ENCODE measurements at regions not wholly inside any gene's neighbourhood (a gene's known extent, or its start where the extent isn't known, plus 50 kb on each side); places are given as distances from the start of the nearest gene placed in this dataset.

DNA sequence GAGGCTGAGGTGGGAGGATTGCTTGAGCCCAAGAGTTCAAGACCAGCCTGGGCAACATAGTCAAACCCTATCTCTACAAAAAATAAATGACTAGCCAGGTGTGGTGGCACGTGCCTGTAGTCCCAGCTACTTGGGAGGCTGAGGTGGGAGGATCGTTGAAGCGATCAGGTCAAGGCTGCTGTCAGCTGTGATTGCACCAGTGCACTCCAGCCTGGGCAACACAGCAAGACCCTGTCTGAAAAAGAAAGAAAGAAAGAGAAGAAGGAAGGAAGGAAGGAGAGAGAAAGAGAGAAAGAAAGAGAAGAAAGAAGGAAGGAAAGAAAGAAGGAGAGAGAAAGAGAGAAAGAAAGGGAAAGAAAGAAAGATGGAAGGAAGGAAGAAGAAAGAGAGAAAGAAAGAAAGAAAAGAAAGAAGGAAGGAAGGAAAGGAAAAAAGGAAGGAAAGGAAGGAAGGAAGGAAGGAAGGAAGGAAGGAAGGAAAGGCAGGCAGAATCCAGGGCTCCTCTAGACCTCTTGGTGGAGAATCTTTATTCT, 71.5 kb upstream of the FBRSL1 start:
- H3K27ac ChIP-seq = no peak overlapping the region
- DNase-seq (ENCODE audit: low spot score) = no peak
- TF ChIP-seq, protein P1, sequence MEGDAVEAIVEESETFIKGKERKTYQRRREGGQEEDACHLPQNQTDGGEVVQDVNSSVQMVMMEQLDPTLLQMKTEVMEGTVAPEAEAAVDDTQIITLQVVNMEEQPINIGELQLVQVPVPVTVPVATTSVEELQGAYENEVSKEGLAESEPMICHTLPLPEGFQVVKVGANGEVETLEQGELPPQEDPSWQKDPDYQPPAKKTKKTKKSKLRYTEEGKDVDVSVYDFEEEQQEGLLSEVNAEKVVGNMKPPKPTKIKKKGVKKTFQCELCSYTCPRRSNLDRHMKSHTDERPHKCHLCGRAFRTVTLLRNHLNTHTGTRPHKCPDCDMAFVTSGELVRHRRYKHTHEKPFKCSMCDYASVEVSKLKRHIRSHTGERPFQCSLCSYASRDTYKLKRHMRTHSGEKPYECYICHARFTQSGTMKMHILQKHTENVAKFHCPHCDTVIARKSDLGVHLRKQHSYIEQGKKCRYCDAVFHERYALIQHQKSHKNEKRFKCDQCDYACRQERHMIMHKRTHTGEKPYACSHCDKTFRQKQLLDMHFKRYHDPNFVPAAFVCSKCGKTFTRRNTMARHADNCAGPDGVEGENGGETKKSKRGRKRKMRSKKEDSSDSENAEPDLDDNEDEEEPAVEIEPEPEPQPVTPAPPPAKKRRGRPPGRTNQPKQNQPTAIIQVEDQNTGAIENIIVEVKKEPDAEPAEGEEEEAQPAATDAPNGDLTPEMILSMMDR (conservative IDR thresholded peaks at IDR 0.05; ENCODE audit: low read depth) = no peak
- ChIA-PET POLR2A (ENCODE audit: low non-redundant PET) (no interaction called here), CTCF (interaction anchor here (3.3 kb wide), 1 partner anchor 143 kb away, joined by 11 read pairs; no protein-coding TSS in a partner anchor)

DNA sequence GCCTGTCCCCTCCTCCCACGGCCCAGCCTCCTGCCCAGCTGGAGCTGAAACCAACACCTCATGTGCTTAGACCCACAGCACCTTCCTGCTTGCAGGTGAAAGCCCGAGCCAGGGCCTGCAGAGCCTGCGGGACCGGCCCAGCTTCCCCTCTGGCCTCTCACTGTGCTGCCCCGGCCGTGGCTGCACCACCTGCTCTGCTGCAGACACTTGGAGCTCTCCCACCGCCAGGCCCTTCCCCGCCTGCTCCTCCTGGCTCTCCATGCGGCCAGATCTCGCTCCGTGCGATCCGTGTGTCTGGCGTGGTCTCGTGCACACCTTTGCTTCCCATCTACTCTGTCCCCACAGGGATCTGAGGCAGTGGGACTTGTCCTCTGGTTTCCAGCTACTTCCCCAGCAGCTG, 72.2 kb upstream of the FBRSL1 start:
- TF ChIP-seq, protein P1 (conservative IDR thresholded peaks at IDR 0.05; ENCODE audit: low read depth) = no peak
- ChIA-PET CTCF (interaction anchor here (3.3 kb wide), 1 partner anchor 143 kb away, joined by 11 read pairs; no protein-coding TSS in a partner anchor), POLR2A (ENCODE audit: low non-redundant PET) (no interaction called here)
- H3K27ac ChIP-seq = no peak overlapping the region
- no peak for DNase-seq (ENCODE audit: low spot score)

DNA sequence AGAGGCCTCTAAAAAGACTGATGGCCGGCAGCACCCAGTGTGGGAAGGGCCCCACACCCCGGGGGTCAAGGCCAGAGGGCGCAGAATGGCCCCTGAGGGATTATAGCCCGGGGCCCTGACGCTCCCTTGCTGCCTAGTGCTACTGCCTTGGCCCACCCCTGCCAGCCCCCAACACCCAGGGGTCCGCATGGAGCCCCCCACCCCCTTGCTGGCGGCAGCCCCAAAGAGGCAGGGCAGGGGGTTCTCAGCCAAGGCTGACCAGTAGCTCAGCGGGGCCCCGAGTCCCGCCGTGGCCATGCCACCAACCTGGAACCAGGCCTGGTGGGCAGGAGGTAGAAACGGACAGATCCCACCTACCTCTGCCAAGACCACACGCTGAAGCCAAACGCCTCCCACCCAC, 73.1 kb upstream of the FBRSL1 start:
- no peak overlapping the region for H3K27ac ChIP-seq
- TF ChIP-seq, protein P1 (conservative IDR thresholded peaks at IDR 0.05; ENCODE audit: low read depth) = no peak
- no peak for DNase-seq (ENCODE audit: low spot score)
- CTCF ChIA-PET = interaction anchor here (2.4 to 3.3 kb wide), 2 partner anchors 144 to 198 kb away, joined by 11 to 12 read pairs; no protein-coding TSS in a partner anchor
- POLR2A ChIA-PET (ENCODE audit: low non-redundant PET) = no interaction called here

DNA sequence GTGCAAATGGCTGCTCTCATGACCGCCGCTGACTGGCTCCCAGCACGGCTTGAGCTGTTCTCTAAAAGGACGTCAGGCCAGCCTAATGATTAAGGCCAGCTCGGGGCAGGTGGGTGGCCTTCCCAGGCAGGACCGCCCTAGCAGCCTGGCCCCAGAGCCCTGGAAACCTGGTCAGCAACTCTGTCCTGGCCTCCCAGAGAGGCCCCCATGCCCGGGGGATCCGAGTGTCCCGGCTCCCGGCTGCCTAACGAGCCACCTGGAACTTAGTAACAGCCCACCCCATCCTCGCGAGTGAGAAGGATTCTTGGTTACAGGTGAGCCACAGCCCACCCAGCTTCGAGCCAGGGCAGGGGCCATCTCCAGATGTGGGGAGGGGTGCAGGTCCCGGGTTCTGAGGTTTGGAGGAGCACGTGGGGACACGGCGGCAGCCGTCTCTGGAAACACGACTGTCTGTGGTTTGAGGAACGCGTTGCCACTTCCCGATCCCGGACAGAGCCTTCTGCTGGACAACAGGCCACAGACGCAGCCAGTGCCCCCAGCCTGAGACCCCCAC, 73.8 kb upstream of the FBRSL1 start:
- no peak for DNase-seq (ENCODE audit: low spot score)
- H3K27ac ChIP-seq = no peak overlapping the region
- CTCF ChIA-PET = interaction anchor here (1.1 to 3.3 kb wide), 6 partner anchors 107 to 223 kb away, joined by 3 to 40 read pairs (median 10); no protein-coding TSS in a partner anchor
- POLR2A ChIA-PET (ENCODE audit: low non-redundant PET) = no interaction called here
- TF ChIP-seq, protein P1 (conservative IDR thresholded peaks at IDR 0.05; ENCODE audit: low read depth) = no peak

DNA sequence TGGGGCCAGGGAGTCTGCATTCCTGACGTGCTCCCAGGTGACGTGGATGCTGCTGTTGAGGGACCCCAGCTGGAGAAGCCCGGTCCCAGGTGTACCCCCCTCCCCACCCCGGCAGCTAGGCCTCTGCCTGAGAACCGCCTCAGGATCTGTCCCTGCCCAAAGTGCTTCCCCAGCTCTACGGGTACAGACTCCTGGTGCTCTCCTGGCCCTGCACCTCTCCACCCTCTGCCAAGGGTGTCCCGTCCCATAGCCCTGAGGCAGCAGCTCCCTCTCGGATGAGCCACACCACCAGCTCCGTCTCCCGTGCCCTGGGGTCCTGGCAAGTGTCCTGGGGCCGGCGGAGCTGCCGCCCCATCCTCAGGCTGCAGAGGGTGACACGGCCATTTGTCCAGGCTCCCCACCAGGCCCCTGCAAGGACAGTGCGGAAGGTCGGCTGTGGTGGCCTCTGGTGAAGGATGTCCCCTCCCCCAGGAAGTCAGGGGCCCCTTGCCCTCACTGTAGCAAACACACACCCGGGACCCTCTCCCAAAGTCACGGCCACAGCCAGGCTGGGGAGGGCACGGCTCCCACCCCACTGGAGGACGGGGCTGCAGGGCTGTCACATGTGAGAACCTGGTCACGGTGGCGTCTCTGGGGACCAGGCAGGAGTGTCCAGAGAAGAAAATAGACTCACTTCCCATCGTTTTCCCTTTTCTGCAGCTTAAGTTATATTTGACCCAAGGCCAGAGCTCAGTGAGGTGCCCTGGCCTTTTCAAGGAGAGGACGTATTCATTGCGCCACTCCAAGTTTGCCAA, 74.4 kb upstream of the FBRSL1 start:
- no peak for DNase-seq (ENCODE audit: low spot score)
- CTCF ChIA-PET = interaction anchor here (0.6 to 2.8 kb wide), 20 partner anchors 12 to 262 kb away, joined by 3 to 40 read pairs (median 5); no protein-coding TSS in a partner anchor
- POLR2A ChIA-PET (ENCODE audit: low non-redundant PET) = no interaction called here

More for the DNA sequence above, 74.4 kb upstream of the FBRSL1 start:
- no peak overlapping the region; the same call in 1 of the 2 replicates for H3K27ac ChIP-seq
- TF ChIP-seq, protein P1 (conservative IDR thresholded peaks at IDR 0.05; ENCODE audit: low read depth) = no peak
